Activated naive CD4-positive, alpha-beta T cell treated with anti-CD3 and anti-CD28 coated beads, Interleukin-2, amount 50 U/mL, for 16 hours (primary cell): ENCODE measurements at regions not wholly inside any gene's neighbourhood (a gene's known extent, or its start where the extent isn't known, plus 50 kb on each side); places are given as distances from the start of the nearest gene placed in this dataset.

ENCODE experiments used
- DNase-seq: peaks from one replicate; pipeline ENCODE4 v3.0.0-alpha.2; 2020

GRCh38 chr2:64380853-64381527 is 73.0 kb upstream of the LGALSL start:
- no peak for DNase-seq

- no peak for DNase-seq
Observed at GRCh38 chr2:64383016-64383591, 70.9 kb upstream of the LGALSL start.

- no peak for DNase-seq
Observed at GRCh38 chr2:64383881-64384280, 70.1 kb upstream of the LGALSL start.

- DNase-seq: no peak
Observed at GRCh38 chr2:64386676-64387075, 67.3 kb upstream of the LGALSL start.

- DNase-seq: no peak
Observed at GRCh38 chr2:64390586-64390985, 63.4 kb upstream of the LGALSL start.

GRCh38 chr2:64391424-64391823 is 62.5 kb upstream of the LGALSL start:
- DNase-seq: no peak

- DNase-seq: no peak
Observed at GRCh38 chr2:64391940-64392339, 62.0 kb upstream of the LGALSL start.

GRCh38 chr2:64392529-64392928 is 61.4 kb upstream of the LGALSL start:
- no peak for DNase-seq

- no peak for DNase-seq
Observed at GRCh38 chr2:64393383-64394010, 60.5 kb upstream of the LGALSL start.

GRCh38 chr2:64394153-64394552 is 59.8 kb upstream of the LGALSL start:
- DNase-seq: no peak

- no peak for DNase-seq
Observed at GRCh38 chr2:64396001-64396400, 58.0 kb upstream of the LGALSL start.

GRCh38 chr2:64396551-64396950 is 57.4 kb upstream of the LGALSL start:
- no peak for DNase-seq

- no peak for DNase-seq
Observed at GRCh38 chr2:64398516-64399129, 55.3 kb upstream of the LGALSL start.

GRCh38 chr2:64399521-64399920 is 54.4 kb upstream of the LGALSL start:
- DNase-seq: no peak

GRCh38 chr2:64400105-64400728 is 53.7 kb upstream of the LGALSL start:
- DNase-seq: no peak

- no peak for DNase-seq
Observed at GRCh38 chr2:64400733-64401528, 53.0 kb upstream of the LGALSL start.

- no peak for DNase-seq
Observed at GRCh38 chr2:64401529-64401880, 52.5 kb upstream of the LGALSL start.

- no peak for DNase-seq
Observed at GRCh38 chr2:64402876-64403275, 51.1 kb upstream of the LGALSL start.

- DNase-seq: no peak
Observed at GRCh38 chr2:64403426-64403825, 50.5 kb upstream of the LGALSL start.

GRCh38 chr2:64404002-64404731 is 49.8 kb upstream of the LGALSL start:
- DNase-seq: no peak
